ENCODE measurements at regions not wholly inside any gene's neighbourhood (a gene's known extent, or its start where the extent isn't known, plus 50 kb on each side); places are given as distances from the start of the nearest gene placed in this dataset.

- no peak for FAIRE-seq
- Histone ChIP-seq H3K36me3 (ENCODE audit: control insufficient read depth, insufficient read depth, low read length) (no peaks in the 10 kb centered on the region), H3K4me3 (ENCODE audit: low read depth, low read length) (no peak overlapping the region), H3K27me3 (ENCODE audit: control insufficient read depth, insufficient read depth, low read length) (no peaks in the 10 kb centered on the region)
- DNase-seq (ENCODE audit: low read depth) = no peak
- no peak for TF ChIP-seq CTCF (IDR thresholded peaks at IDR 0.05; ENCODE audit: insufficient read depth, low read length, severe bottlenecking)
These were observed 49.9 kb upstream of the SEPTIN5 start for GRCh38 chr22:19664406-19664805.

Data from bronchial epithelial cell (primary cell).